NCI-H2196 treated with DMSO at 0.1 percent for 48 hours (cell line): ENCODE measurements at regions not wholly inside any gene's neighbourhood (a gene's known extent, or its start where the extent isn't known, plus 50 kb on each side); places are given as distances from the start of the nearest gene placed in this dataset.
A peak's percentile ranks its signal among the peaks of the same experiment; 100 is the strongest.

Experiments
- DNase-seq: peaks from one replicate; lab custom pipeline; 2025; ENCODE audit not compliant: unreplicated experiment; lab: John Stamatoyannopoulos, UW

GRCh38 chr3:152051501-152052404, 178.3 kb downstream of the SUCNR1 start:
- DNase-seq: peak; percentile 76

DNA sequence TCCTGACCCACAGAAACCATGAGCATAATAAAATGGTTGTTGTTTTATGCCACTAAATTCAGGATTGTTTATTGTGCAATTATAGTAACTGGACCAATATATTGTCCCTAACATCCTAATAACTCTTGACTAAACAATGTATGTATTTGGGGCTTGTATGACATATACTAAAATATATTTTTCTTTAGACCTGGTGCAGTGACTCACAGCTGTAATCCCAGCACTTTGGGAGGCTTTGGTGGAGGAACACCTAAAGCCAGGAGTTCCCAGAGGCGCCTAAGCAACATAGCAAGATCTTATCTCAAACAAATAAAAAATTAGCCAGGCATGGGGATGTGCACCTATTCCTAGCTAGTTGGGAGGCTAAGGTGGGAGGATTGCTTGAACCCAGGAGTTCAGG, 180.4 kb downstream of the SUCNR1 start:
- no peak for DNase-seq

DNA sequence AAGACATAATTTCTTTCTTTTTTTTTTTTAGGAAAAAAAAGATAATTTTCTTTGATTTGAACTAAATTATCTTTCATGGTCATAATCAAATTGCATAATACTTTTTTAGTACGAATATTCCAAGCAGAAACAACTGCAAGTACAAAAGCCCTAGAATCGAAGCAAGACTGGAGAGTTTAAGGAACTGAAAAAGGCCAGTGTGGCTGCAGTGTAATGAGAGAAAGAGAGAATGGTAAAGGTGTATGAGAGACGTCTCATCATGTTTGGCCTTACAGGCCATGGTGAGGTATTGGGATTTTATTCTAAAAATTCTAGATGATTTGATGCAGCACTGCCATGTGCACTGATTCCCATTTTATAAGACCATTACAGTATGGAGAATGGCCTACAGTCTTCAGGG, 180.9 kb downstream of the SUCNR1 start:
- no peak for DNase-seq

GRCh38 chr3:152056073-152056472, 182.6 kb downstream of the SUCNR1 start:
- DNase-seq: no peak

GRCh38 chr3:152056481-152056880, 183.0 kb downstream of the SUCNR1 start:
- DNase-seq: no peak

DNA sequence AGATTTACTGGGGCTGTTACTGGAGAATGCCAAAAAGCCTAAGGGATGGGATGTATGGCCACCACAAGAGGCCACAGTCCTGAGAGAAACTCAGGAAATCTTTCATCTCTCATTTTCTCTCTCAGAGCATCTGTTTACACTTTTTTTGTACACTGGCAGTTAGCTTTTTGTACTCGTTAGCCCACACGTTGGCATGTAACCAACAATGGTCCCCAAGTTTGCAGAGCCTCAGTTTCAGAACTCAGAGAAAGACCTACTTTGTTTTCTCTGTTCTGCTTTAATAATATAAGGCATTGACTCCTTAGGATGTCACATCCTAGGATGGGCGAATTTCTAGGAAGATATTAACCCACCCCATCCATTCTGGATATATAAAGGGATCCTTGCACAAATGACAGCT, 183.5 kb downstream of the SUCNR1 start:
- DNase-seq: no peak

DNA sequence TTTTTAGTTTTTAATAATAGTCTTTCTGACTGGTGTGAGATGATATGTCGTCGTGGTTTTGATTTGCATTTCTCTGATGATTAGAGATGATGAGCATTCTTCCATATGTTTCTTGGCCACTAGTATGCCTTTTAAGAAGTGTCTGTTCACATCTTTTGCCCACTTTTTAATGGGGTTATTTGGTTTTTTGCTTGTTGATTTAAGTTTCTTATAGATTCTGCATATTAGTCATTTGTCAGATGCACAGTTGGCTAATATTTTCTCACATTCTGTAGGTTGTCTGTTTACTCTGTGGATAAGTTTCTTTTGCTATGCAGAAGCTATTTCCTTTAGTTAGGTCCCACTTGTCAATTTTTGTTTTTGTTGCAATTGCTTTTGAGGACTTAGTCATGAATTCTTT, 185.4 kb downstream of the SUCNR1 start:
- DNase-seq: no peak

- peak; percentile 49 for DNase-seq
These were observed 187.3 kb downstream of the SUCNR1 start for GRCh38 chr3:152060701-152061100.

DNA sequence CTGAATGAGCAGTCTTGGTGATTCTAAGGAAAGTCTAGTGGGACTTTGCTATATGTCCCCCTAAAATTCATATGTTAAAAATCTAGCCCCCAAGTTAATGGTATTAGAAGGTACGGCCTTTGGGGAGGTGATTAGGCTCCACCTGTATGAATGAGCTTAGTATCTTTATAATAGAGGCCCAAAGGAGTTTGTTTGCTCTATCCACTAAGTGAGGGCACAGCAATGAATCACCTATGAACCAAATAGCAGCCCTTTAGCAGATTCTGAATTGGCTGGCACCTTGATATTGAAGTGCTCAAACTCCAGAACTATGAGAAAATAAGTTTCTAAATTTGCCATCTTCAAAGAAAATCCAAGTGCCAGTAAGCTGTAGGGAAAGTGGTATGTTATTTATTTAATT, 187.9 kb downstream of the SUCNR1 start:
- no peak for DNase-seq

DNA sequence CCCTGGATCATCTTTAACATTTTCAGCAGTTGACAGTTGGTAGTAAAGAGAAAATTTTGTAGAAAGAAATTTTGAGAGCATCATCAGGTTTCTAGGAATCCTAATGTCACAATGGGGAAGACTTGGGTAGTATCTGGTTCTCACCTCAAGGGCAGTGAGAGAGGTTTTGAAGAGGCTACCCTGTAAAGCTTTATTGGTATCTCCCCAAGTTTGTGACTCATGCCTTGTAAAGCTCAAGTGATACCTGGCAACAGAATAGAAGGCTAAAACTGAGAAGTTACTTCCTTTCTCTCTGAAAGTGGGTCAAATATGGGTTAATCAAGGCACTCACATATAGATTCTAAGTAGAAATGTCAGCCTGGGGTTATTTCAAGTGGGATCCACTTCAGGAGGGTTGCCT, 196.4 kb downstream of the SUCNR1 start:
- DNase-seq: no peak

DNA sequence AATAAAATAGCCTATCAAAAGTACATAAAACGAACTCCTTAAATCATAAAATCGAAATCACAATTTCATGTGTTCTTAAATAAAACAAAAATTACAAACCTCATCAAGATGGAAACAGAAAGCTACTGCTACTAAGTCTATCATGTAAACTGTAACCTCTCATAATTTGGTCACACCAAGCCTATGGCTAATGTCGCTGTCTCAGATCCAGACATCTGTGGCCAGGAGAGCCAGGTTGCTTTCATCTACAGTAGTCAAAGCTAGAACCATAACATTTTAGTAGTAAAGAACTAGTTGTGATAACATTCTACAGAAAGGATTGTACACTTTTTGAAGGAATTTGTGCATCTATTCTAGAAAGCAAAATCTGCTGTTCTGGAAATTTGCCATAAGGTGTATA, 197.4 kb upstream of the MBNL1 start:
- DNase-seq: no peak

- DNase-seq: no peak
These were observed 196.8 kb upstream of the MBNL1 start for GRCh38 chr3:152071924-152072323.

DNA sequence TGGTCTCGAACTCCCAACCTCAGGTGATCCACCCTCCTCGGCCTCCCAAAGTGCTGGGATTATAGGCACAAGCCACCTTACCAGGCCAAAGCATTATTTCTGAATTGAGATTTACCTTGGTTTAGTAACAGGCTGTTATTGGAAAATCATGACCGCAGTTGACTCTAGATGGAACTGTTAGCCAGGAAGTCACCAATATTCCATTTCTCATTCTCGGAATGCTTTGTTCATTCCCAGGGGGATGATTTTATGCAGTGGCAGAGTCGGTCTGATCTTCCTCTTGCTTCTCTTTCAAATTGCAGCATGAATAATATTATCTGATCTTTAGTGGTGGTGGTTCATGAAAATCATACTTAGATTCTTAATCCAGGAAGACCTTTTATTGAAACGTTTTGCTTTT, 195.5 kb upstream of the MBNL1 start:
- DNase-seq: no peak

GRCh38 chr3:152076148-152076547, 192.6 kb upstream of the MBNL1 start:
- no peak for DNase-seq

DNA sequence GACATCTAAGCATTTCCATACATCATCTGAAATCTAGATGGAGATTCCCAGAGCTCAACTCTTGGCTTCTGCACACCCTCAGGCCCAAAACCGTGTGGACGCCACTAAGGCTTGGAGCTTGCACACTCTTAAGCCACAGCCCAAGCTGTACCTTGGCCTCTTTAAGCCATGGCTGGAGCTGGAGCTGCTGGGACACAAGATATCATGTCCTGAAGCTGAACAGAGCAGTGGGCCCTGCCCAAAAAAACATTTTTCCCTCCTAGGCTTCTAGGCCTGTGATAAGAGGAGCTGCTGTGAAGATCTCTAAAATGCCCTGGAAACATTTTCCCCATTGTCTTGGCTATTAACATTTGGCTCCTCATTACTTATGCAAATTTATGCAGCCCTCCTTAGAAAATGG, 188.7 kb upstream of the MBNL1 start:
- DNase-seq: no peak

DNA sequence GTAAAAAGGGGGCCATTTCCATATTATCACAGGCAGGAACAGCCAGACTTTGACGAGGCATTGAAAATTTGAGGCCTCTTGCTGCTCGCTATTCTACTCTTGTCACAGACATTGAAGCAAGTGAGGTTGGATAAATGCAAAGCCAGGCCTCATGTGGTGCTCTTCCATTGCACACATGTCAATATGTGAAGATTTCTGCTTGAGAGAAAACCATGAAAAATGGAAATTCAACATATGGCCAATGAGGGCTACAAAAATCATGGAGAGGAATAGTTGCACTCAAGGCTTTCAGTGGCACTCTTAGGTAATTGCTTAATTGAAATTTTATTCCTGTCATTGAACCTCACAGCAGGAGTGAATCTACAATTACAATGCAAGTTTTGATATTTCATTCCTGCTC, 185.6 kb upstream of the MBNL1 start:
- no peak for DNase-seq

- DNase-seq: no peak
These were observed 184.1 kb upstream of the MBNL1 start for GRCh38 chr3:152084441-152085158.

DNA sequence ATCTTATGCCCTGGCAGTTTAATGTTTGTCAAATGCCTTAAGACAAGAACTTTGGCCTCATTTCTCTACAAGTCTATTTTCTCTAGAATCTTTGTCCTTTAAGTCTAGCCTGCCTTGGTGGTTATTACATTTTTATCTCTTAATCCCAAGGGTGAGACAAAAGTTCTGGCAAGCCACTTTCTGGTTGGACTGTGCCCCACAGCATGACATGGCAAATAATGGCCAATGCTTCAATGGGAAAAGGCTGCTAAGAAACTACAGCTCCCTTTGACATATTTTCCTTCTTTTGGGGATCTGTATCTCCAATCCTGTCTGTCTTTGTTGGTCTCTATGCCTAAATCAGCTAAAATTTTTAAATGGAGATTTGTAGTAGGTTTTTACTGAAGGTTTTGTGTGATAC, 181.6 kb upstream of the MBNL1 start:
- no peak for DNase-seq

GRCh38 chr3:152089528-152089927, 179.2 kb upstream of the MBNL1 start:
- no peak for DNase-seq

DNA sequence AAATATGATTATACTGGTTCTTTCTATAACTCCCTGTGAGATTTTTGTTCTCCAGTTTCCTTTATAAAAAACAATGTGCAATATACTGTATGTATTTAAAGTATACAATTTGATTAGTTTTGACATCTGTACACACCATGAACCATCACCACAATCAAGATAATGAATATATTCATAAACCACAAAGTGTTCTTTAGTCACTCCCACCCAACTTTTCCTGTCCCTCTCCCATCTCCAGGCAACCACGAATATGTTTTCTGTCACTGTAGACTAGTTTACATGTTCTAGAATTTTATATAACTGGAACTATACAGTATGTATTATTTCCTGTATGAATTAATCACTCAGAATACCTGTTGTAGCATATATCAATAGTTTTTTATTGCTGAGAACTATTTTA, 177.0 kb upstream of the MBNL1 start:
- DNase-seq: no peak

GRCh38 chr3:152093901-152094300, 174.8 kb upstream of the MBNL1 start:
- no peak for DNase-seq

DNA sequence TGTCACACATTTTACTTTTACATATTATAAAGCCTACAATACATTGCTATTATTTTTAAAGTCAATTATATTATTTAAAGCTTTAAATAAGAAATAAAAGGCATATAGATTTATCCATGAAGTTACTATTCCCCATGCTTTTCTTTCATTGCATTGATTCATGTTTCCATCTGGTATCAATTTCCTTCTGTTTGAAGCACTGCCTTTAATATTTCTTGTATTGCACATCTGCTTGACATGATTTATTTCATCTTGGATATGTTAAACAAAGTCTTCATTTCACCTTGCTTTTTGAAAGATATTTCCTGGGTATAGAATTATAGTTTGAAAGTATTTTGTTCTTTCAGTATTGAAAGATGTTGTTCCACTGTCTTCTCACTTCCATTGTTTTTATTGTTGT, 174.3 kb upstream of the MBNL1 start:
- DNase-seq: no peak
